ENCODE measurements at regions not wholly inside any gene's neighbourhood (a gene's known extent, or its start where the extent isn't known, plus 50 kb on each side); places are given as distances from the start of the nearest gene placed in this dataset.

- DNase-seq, result no peak
These were observed 804.2 kb upstream of the SLITRK1 start for GRCh38 chr13:84686458-84686857.

GRCh38 chr13:84684804-84685203, 802.5 kb upstream of the SLITRK1 start:
- DNase-seq, result no peak

- no peak for DNase-seq
These were observed 801.9 kb upstream of the SLITRK1 start for GRCh38 chr13:84684048-84684662.

- DNase-seq, result no peak
These were observed 801.2 kb upstream of the SLITRK1 start for GRCh38 chr13:84683448-84683847.

- DNase-seq, result no peak
These were observed 795.6 kb upstream of the SLITRK1 start for GRCh38 chr13:84677836-84678235.

- DNase-seq, result no peak
These were observed 790.3 kb upstream of the SLITRK1 start for GRCh38 chr13:84672616-84673015.

- no peak for DNase-seq
These were observed 788.0 kb upstream of the SLITRK1 start for GRCh38 chr13:84670245-84670644.

- no peak for DNase-seq
These were observed 786.4 kb upstream of the SLITRK1 start for GRCh38 chr13:84668637-84669036.

- no peak for DNase-seq
These were observed 780.2 kb upstream of the SLITRK1 start for GRCh38 chr13:84662491-84662890.

- no peak for DNase-seq
These were observed 779.4 kb upstream of the SLITRK1 start for GRCh38 chr13:84661718-84662117.

- no peak for DNase-seq
These were observed 777.0 kb upstream of the SLITRK1 start for GRCh38 chr13:84659359-84659661.

- DNase-seq, result no peak
These were observed 776.5 kb upstream of the SLITRK1 start for GRCh38 chr13:84658491-84659358.

- no peak for DNase-seq
These were observed 773.4 kb upstream of the SLITRK1 start for GRCh38 chr13:84655677-84656076.

- no peak for DNase-seq
These were observed 772.5 kb upstream of the SLITRK1 start for GRCh38 chr13:84654654-84655275.

- DNase-seq, result no peak
These were observed 771.8 kb upstream of the SLITRK1 start for GRCh38 chr13:84653915-84654534.

GRCh38 chr13:84651705-84652104, 769.4 kb upstream of the SLITRK1 start:
- DNase-seq, result no peak

GRCh38 chr13:84651288-84651687, 769.0 kb upstream of the SLITRK1 start:
- DNase-seq, result no peak

- DNase-seq, result no peak
These were observed 767.6 kb upstream of the SLITRK1 start for GRCh38 chr13:84649853-84650252.

- DNase-seq, result no peak
These were observed 765.9 kb upstream of the SLITRK1 start for GRCh38 chr13:84648069-84648640.

GRCh38 chr13:84646957-84647356, 764.7 kb upstream of the SLITRK1 start:
- no peak for DNase-seq

GRCh38 chr13:84645196-84646012, 763.1 kb upstream of the SLITRK1 start:
- DNase-seq, result no peak

GRCh38 chr13:84641491-84641890, 759.2 kb upstream of the SLITRK1 start:
- DNase-seq, result no peak
